PC-9 (cell line): ENCODE measurements at regions not wholly inside any gene's neighbourhood (a gene's known extent, or its start where the extent isn't known, plus 50 kb on each side); places are given as distances from the start of the nearest gene placed in this dataset.
"Not testable (repeated sequence)": the region's sequence is repeated elsewhere in the genome, so short reads cannot be mapped to it uniquely, and the experiment has no call there.

ENCODE experiments used
- BruUV-seq: library from RNA; stranded (reverse); fragments of 400-500 nt; replicated peaks from 2 replicates; lab custom pipeline; 2021; lab: Mats Ljungman, UMichigan
- CTCF ChIA-PET: fragments of 300-600 bp; sonication (Branson Sonifier 250); formaldehyde crosslinking; loops from one replicate; lab custom pipeline; 2022; ENCODE audit warnings: antibody characterized with exemption; lab: Charles Lee
- POLR2A ChIA-PET: fragments of 300-600 bp; sonication (Branson Sonifier 250); formaldehyde crosslinking; loops from one replicate; lab custom pipeline; 2022; ENCODE audit warnings: antibody characterized with exemption; ENCODE audit not compliant: unreplicated experiment; lab: Charles Lee
- DNase-seq, 2 experiments: peaks; one replicate each; pipeline versions ENCODE4 v3.0.0 to v3.0.0-alpha.2; 2015 to 2022; ENCODE audit warnings: mixed read lengths in 1 of 2
- H2AFZ ChIP-seq: fragments of 200-600 bp; sonication (generic); 2 replicates; pipeline ENCODE4 v1.8.1; 2017; ENCODE audit warnings: antibody characterized with exemption
- H3F3A ChIP-seq: fragments of 200-600 bp; sonication (generic); 2 replicates; pipeline ENCODE4 v1.8.1; 2017; ENCODE audit warnings: antibody characterized with exemption, mild to moderate bottlenecking, low read depth; ENCODE audit not compliant: insufficient read depth
- H3K27ac ChIP-seq: fragments of 200-600 bp; sonication (generic); 2 replicates; pipeline ENCODE4 v1.6.1; 2016; ENCODE audit warnings: mixed run types
- H3K27me3 ChIP-seq: fragments of 200-600 bp; sonication (generic); 2 replicates; pipeline ENCODE4 v1.6.1; 2016; ENCODE audit warnings: low read depth, mixed run types; ENCODE audit not compliant: insufficient read depth
- H3K36me3 ChIP-seq: fragments of 200-600 bp; sonication (generic); 2 replicates; pipeline ENCODE4 v1.6.1; 2016; ENCODE audit warnings: low read depth, mixed run types
- H3K4me1 ChIP-seq: fragments of 200-600 bp; sonication (generic); replicated peaks from 2 replicates; pipeline ENCODE4 v1.6.1; 2016; ENCODE audit warnings: mixed run types; ENCODE audit not compliant: insufficient read depth
- H3K4me2 ChIP-seq: fragments of 200-600 bp; sonication (generic); 2 replicates; pipeline ENCODE4 v1.6.1; 2017; ENCODE audit warnings: mixed run types
- H3K4me3 ChIP-seq: fragments of 200-600 bp; sonication (generic); 2 replicates; pipeline ENCODE4 v1.6.1; 2016; ENCODE audit warnings: mixed run types
- H3K79me2 ChIP-seq: fragments of 200-600 bp; sonication (generic); 2 replicates; pipeline ENCODE4 v1.6.1; 2017; ENCODE audit warnings: low read depth, mixed run types
- H3K9me2 ChIP-seq: fragments of 200-600 bp; sonication (generic); 2 replicates; pipeline ENCODE4 v1.8.1; 2017; ENCODE audit warnings: mild to moderate bottlenecking; ENCODE audit not compliant: insufficient read depth
- H3K9me3 ChIP-seq: fragments of 200-600 bp; sonication (generic); 2 replicates; pipeline ENCODE4 v1.8.1; 2016; ENCODE audit warnings: low read depth; ENCODE audit not compliant: insufficient read depth
- H4K20me1 ChIP-seq: fragments of 200-600 bp; sonication (generic); 2 replicates; pipeline ENCODE4 v1.8.1; 2017; ENCODE audit not compliant: insufficient read depth
- CTCF ChIP-seq: fragments of 200-600 bp; sonication (generic); conservative IDR thresholded peaks from 2 replicates; pipeline ENCODE4 v1.6.1; 2017; ENCODE audit warnings: mixed run types, antibody characterized with exemption, mild to moderate bottlenecking, moderate library complexity
- EZH2 ChIP-seq: fragments of 200-600 bp; sonication (generic); IDR thresholded peaks from 2 replicates; pipeline ENCODE4 v1.8.0; 2017; ENCODE audit warnings: antibody characterized with exemption, low read depth
- intact Hi-C: fragments of 100-400 bp; cut with micrococcal nuclease; formaldehyde crosslinking; loops from one replicate; pipeline ENCODE4 v1.10.0; 2022; ENCODE audit not compliant: unreplicated experiment

GRCh38 chr10:93127642-93128215 is 54.0 kb downstream of the CYP26A1 start:
- H3K4me1 ChIP-seq, CTCF ChIA-PET, H3K9me3 ChIP-seq, H3K4me3 ChIP-seq, H2AFZ ChIP-seq, BruUV-seq, DNase-seq, H3K27ac ChIP-seq, H4K20me1 ChIP-seq, intact Hi-C loops, H3K79me2 ChIP-seq, H3K36me3 ChIP-seq, H3F3A ChIP-seq, H3K27me3 ChIP-seq, H3K9me2 ChIP-seq, H3K4me2 ChIP-seq: not testable (repeated sequence)
- POLR2A ChIA-PET: interaction anchor here (0.6 kb wide), 1 partner anchor 9 kb away, joined by 4 read pairs; no protein-coding TSS in a partner anchor

- Histone ChIP-seq H3F3A (no peaks in the 10 kb centered on the region), H3K9me2 (no peaks in the 10 kb centered on the region), H3K4me1 (no peaks in the 10 kb centered on the region), H3K27me3 (no peaks in the 10 kb centered on the region), H3K36me3 (no peaks in the 10 kb centered on the region), H4K20me1 (no peaks in the 10 kb centered on the region), H3K9me3 (no peaks in the 10 kb centered on the region), H3K27ac (no peak overlapping the region), H3K4me3 (no peak overlapping the region), H2AFZ (no peak overlapping the region), H3K4me2 (no peak overlapping the region), H3K79me2 (no peaks in the 10 kb centered on the region)
- CTCF ChIA-PET: no interaction called here
- intact Hi-C loops: no loop called here
- BruUV-seq: no TSS peak
- POLR2A ChIA-PET: no interaction called here
- TF ChIP-seq EZH2: no peak
- TF ChIP-seq CTCF: no peak
- no peak for DNase-seq
Measured at GRCh38 chr10:93131986-93132385, 58.3 kb downstream of the CYP26A1 start.

GRCh38 chr10:93138113-93138870 is 64.6 kb downstream of the CYP26A1 start:
- BruUV-seq: no TSS peak
- H3K4me2 ChIP-seq: no peak overlapping the region
- DNase-seq: no peak
- no peaks in the 10 kb centered on the region for H4K20me1 ChIP-seq
- no peaks in the 10 kb centered on the region for H3K27me3 ChIP-seq
- no peak overlapping the region for H3K27ac ChIP-seq
- no peak overlapping the region for H2AFZ ChIP-seq
- ChIA-PET POLR2A (no interaction called here), CTCF (no interaction called here)
- TF ChIP-seq EZH2: no peak
- TF ChIP-seq CTCF: no peak
- H3K4me1 ChIP-seq: no peaks in the 10 kb centered on the region
- H3F3A ChIP-seq: no peaks in the 10 kb centered on the region
- no peak overlapping the region for H3K4me3 ChIP-seq
- no peaks in the 10 kb centered on the region for H3K79me2 ChIP-seq
- H3K36me3 ChIP-seq: no peaks in the 10 kb centered on the region
- intact Hi-C loops: no loop called here
- no peaks in the 10 kb centered on the region for H3K9me2 ChIP-seq
- no peaks in the 10 kb centered on the region for H3K9me3 ChIP-seq
